Prostate gland (tissue), 2 donors: ENCODE measurements at regions not wholly inside any gene's neighbourhood (a gene's known extent, or its start where the extent isn't known, plus 50 kb on each side); places are given as distances from the start of the nearest gene placed in this dataset.

ENCODE experiments used
- CTCF ChIP-seq, 4 experiments: fragments of 200-600 bp in 2 of 4; fragments of 450-650 bp in 2 of 4; sonication (generic) in 2 of 4; IDR thresholded peaks; 1 replicate in 3 of 4; 2 replicates in 1 of 4; pipeline ENCODE4 v1.5.1; 2016 to 2019; ENCODE audit warnings: antibody characterized with exemption in 4 of 4, mild to moderate bottlenecking in 2 of 4, moderate library complexity in 2 of 4
- POLR2A ChIP-seq: fragments of 450-650 bp; IDR thresholded peaks from one replicate; pipeline ENCODE4 v1.6.1; 2016; ENCODE audit warnings: antibody characterized with exemption, mild to moderate bottlenecking
- POLR2AphosphoS5 ChIP-seq: sonication (generic); formaldehyde crosslinking; IDR thresholded peaks from one replicate; pipeline ENCODE4 v1.6.1; 2017; ENCODE audit warnings: antibody characterized with exemption

GRCh38 chr12:20040184-20040583, 328.2 kb upstream of the PDE3A start:
- no peak for TF ChIP-seq CTCF (IDR thresholded peaks at IDR 0.05)
- no peak for TF ChIP-seq POLR2A
- no peak for TF ChIP-seq POLR2AphosphoS5
